BLaER1 treated with 17β-estradiol and CSF1 and Interleukin-3, amounts not matched to agents 10 nM and 100 nM (cell line): ENCODE measurements at regions not wholly inside any gene's neighbourhood (a gene's known extent, or its start where the extent isn't known, plus 50 kb on each side); places are given as distances from the start of the nearest gene placed in this dataset.

Experiments
- H3K27ac ChIP-seq, 11 experiments: shearing (Covaris generic); formaldehyde crosslinking; 2 replicates each; pipeline ENCODE4 v1.8.1; 2022
- H3K27me3 ChIP-seq, 11 experiments: shearing (Covaris generic); formaldehyde crosslinking; 2 replicates each; pipeline ENCODE4 v1.8.1; 2022
- H3K36me3 ChIP-seq, 11 experiments: shearing (Covaris generic); formaldehyde crosslinking; 2 replicates each; pipeline ENCODE4 v1.8.1; 2022
- H3K4me1 ChIP-seq, 10 experiments: shearing (Covaris generic); formaldehyde crosslinking; 2 replicates each; pipeline ENCODE4 v1.8.1; 2022
- H3K4me2 ChIP-seq, 11 experiments: shearing (Covaris generic); formaldehyde crosslinking; 2 replicates each; pipeline ENCODE4 v1.8.1; 2022
- H3K4me3 ChIP-seq, 10 experiments: shearing (Covaris generic); formaldehyde crosslinking; 2 replicates each; pipeline ENCODE4 v1.8.1; 2022
- H3K9ac ChIP-seq, 11 experiments: shearing (Covaris generic); formaldehyde crosslinking; 2 replicates each; pipeline ENCODE4 v1.8.1; 2022
- H3K9me3 ChIP-seq, 11 experiments: shearing (Covaris generic); formaldehyde crosslinking; replicated peaks in 1 of 11; 2 replicates each; pipeline ENCODE4 v1.8.1; 2022
- H4K20me1 ChIP-seq, 11 experiments: shearing (Covaris generic); formaldehyde crosslinking; 2 replicates each; pipeline ENCODE4 v1.8.1; 2022
- Cebpa-rat ChIP-seq, 11 experiments: shearing (Covaris generic); IDR thresholded peaks; 2 replicates each; pipeline ENCODE4 v1.8.1; 2022

- peak overlapping the region in 8 of 11 experiments; percentile 18 to 80 (median 71); a peak in 15 of 22 replicates for H3K4me2 ChIP-seq
- H3K4me1 ChIP-seq: peaks cover 39 to 62% (median 49%) of the 10 kb centered on the region in 10 experiments
- no peak overlapping the region for H3K9ac ChIP-seq
- TF ChIP-seq Cebpa-rat (IDR thresholded peaks at IDR 0.05): no peak
- H3K27ac ChIP-seq: peak overlapping the region in 7 of 11 experiments; percentile 16 to 75 (median 56); a peak in 11 of 22 replicates
- no peaks in the 10 kb centered on the region for H4K20me1 ChIP-seq
- no peaks in the 10 kb centered on the region for H3K27me3 ChIP-seq
- H3K4me3 ChIP-seq: no peak overlapping the region
- peaks cover 0 to 9% (median 0%) of the 10 kb centered on the region in 11 experiments; a peak in 3 of 22 replicates for H3K9me3 ChIP-seq
- no peaks in the 10 kb centered on the region for H3K36me3 ChIP-seq
These were observed 83.5 kb upstream of the CCN6 start for GRCh38 chr6:111970426-111970825.

GRCh38 chr6:111971181-111971841 lies 82.6 kb upstream of the CCN6 start:
- H3K9ac ChIP-seq: peak overlapping the region in 1 of 11 experiments; percentile 56; a peak in 1 of 22 replicates
- no peaks in the 10 kb centered on the region for H3K36me3 ChIP-seq
- peaks cover 39 to 62% (median 49%) of the 10 kb centered on the region in 10 experiments for H3K4me1 ChIP-seq
- no peak for TF ChIP-seq Cebpa-rat (IDR thresholded peaks at IDR 0.05)
- no peaks in the 10 kb centered on the region for H3K27me3 ChIP-seq
- H3K9me3 ChIP-seq: peaks cover 0 to 9% (median 0%) of the 10 kb centered on the region in 11 experiments; a peak in 3 of 22 replicates
- H3K4me2 ChIP-seq: peak overlapping the region; percentile 53 to 80 (median 69)
- no peaks in the 10 kb centered on the region for H4K20me1 ChIP-seq
- H3K27ac ChIP-seq: peak overlapping the region in 9 of 11 experiments; percentile 19 to 75 (median 56); a peak in 14 of 22 replicates
- H3K4me3 ChIP-seq: no peak overlapping the region

- Histone ChIP-seq H3K27me3 (no peaks in the 10 kb centered on the region), H3K4me2 (peak overlapping the region; percentile 53 to 80 (median 69)), H4K20me1 (no peaks in the 10 kb centered on the region), H3K4me3 (no peak overlapping the region), H3K9ac (peak overlapping the region in 4 of 11 experiments; percentile 30 to 56 (median 49); a peak in 6 of 22 replicates), H3K9me3 (peaks cover 0 to 9% (median 0%) of the 10 kb centered on the region in 11 experiments; a peak in 3 of 22 replicates), H3K27ac (peak overlapping the region; percentile 5 to 75 (median 41); a peak in 17 of 22 replicates), H3K36me3 (no peaks in the 10 kb centered on the region), H3K4me1 (peaks cover 39 to 62% (median 49%) of the 10 kb centered on the region in 10 experiments)
- no peak for TF ChIP-seq Cebpa-rat (IDR thresholded peaks at IDR 0.05)
These were observed 81.9 kb upstream of the CCN6 start for GRCh38 chr6:111971866-111972532.

GRCh38 chr6:111972745-111973117 lies 81.2 kb upstream of the CCN6 start:
- TF ChIP-seq Cebpa-rat (IDR thresholded peaks at IDR 0.05): no peak
- Histone ChIP-seq H3K36me3 (no peaks in the 10 kb centered on the region), H3K27ac (peak overlapping the region; percentile 5 to 75 (median 41); a peak in 17 of 22 replicates), H3K4me2 (peak overlapping the region; percentile 53 to 80 (median 69)), H3K4me1 (peaks cover 39 to 62% (median 49%) of the 10 kb centered on the region in 10 experiments), H4K20me1 (no peaks in the 10 kb centered on the region), H3K4me3 (no peak overlapping the region), H3K9ac (peak overlapping the region in 5 of 11 experiments; percentile 13 to 56 (median 48); a peak in 8 of 22 replicates), H3K27me3 (no peaks in the 10 kb centered on the region), H3K9me3 (peaks cover 0 to 8% (median 0%) of the 10 kb centered on the region in 11 experiments; a peak in 3 of 22 replicates)

- Histone ChIP-seq H3K4me3 (no peak overlapping the region), H3K9me3 (peaks cover 0 to 3% (median 0%) of the 10 kb centered on the region in 11 experiments; a peak in 3 of 22 replicates), H3K27me3 (no peaks in the 10 kb centered on the region), H3K4me2 (peak overlapping the region; percentile 53 to 80 (median 69)), H3K27ac (peak overlapping the region; percentile 23 to 75 (median 41); a peak in 17 of 22 replicates), H3K4me1 (peaks cover 39 to 62% (median 49%) of the 10 kb centered on the region in 10 experiments), H3K36me3 (no peaks in the 10 kb centered on the region), H3K9ac (peak overlapping the region in 5 of 11 experiments; percentile 24 to 56 (median 46); a peak in 7 of 22 replicates), H4K20me1 (no peaks in the 10 kb centered on the region)
- TF ChIP-seq Cebpa-rat (IDR thresholded peaks at IDR 0.05): peak in 2 of 11 experiments; percentile 23 to 37; a peak in 2 of 22 replicates
These were observed 80.7 kb upstream of the CCN6 start for GRCh38 chr6:111973118-111973761.

DNA sequence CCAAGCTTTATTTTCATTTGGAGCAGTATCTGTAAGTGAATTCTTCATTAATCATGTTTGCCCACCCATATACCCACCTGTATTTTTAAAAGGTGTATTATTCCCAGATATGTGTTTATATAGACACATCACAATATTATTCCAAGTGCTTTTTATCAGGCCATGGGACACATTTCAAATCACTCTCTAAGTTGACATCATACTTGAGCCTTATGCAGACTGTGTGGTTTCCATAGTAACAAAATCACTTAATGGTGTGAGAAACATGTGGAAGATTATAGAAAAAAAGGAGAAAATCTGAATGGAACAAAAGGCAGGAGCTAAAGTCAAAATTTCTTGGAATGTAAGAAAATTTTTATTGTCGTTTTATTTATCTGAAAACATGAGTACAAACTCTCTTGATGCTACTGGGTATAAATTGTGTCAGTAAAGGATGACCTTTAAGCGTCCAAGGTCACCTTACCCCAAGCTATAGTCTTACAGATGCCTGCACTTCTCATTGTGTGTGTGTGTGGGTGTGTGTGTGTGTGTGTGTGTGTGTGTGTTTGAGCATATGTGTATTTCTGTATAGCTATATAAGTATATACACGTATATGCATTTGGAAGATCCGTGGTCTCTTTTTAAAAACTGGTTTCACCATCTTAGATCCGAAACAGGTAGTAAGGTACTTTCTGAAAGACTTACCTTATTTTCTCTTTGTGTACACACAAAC lies 79.8 kb upstream of the CCN6 start:
- peaks cover 32 to 61% (median 46%) of the 10 kb centered on the region in 10 experiments for H3K4me1 ChIP-seq
- H4K20me1 ChIP-seq: no peaks in the 10 kb centered on the region
- H3K9me3 ChIP-seq: no peaks in the 10 kb centered on the region
- peak overlapping the region in 4 of 11 experiments; percentile 24 to 56 (median 48); a peak in 3 of 22 replicates for H3K9ac ChIP-seq
- H3K27me3 ChIP-seq: no peaks in the 10 kb centered on the region
- H3K4me3 ChIP-seq: no peak overlapping the region
- H3K36me3 ChIP-seq: no peaks in the 10 kb centered on the region
- H3K4me2 ChIP-seq: peak overlapping the region in 8 of 11 experiments; percentile 65 to 80 (median 71); a peak in 14 of 22 replicates
- peak overlapping the region in 6 of 11 experiments; percentile 32 to 75 (median 63); a peak in 9 of 22 replicates for H3K27ac ChIP-seq
- no peak for TF ChIP-seq Cebpa-rat (IDR thresholded peaks at IDR 0.05)

DNA sequence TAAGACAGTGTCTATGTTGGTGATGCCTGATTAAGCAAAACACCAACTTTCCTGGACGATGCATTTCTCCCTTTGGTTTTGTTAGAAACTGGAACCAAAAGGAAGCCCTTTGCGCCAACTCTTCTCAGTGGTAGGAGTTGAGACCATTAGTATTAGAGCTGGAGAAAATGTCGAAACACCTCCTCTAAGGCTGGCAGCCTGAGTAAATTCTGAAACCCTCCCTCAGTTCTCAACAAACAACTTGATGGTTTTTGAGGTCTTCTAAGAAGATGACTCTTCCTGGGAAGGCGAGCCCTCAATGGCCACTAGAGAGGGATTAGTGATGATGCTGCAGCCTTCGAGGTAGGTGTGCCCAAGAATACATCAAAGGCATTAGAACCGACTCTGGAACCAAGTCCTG lies 78.4 kb upstream of the CCN6 start:
- 0 out of 22 replicates have a peak overlapping the region, but pooled peaks of 2 of the 11 experiments have one; percentile 3 to 12 for H3K4me2 ChIP-seq
- no peak overlapping the region for H3K27ac ChIP-seq
- H3K36me3 ChIP-seq: no peaks in the 10 kb centered on the region
- TF ChIP-seq Cebpa-rat (IDR thresholded peaks at IDR 0.05): no peak
- H3K9me3 ChIP-seq: no peaks in the 10 kb centered on the region
- H3K4me1 ChIP-seq: peaks cover 24 to 49% (median 36%) of the 10 kb centered on the region in 10 experiments
- H3K4me3 ChIP-seq: no peak overlapping the region
- H4K20me1 ChIP-seq: no peaks in the 10 kb centered on the region
- H3K27me3 ChIP-seq: no peaks in the 10 kb centered on the region
- H3K9ac ChIP-seq: no peak overlapping the region

- H3K9ac ChIP-seq: no peak overlapping the region
- H3K4me3 ChIP-seq: no peak overlapping the region
- no peaks in the 10 kb centered on the region for H3K27me3 ChIP-seq
- H3K9me3 ChIP-seq: no peaks in the 10 kb centered on the region
- no peaks in the 10 kb centered on the region for H3K36me3 ChIP-seq
- no peak overlapping the region for H3K4me2 ChIP-seq
- H3K27ac ChIP-seq: no peak overlapping the region
- no peak for TF ChIP-seq Cebpa-rat (IDR thresholded peaks at IDR 0.05)
- no peaks in the 10 kb centered on the region for H4K20me1 ChIP-seq
- H3K4me1 ChIP-seq: peaks cover 24 to 42% (median 29%) of the 10 kb centered on the region in 10 experiments
These were observed 77.8 kb upstream of the CCN6 start for GRCh38 chr6:111976139-111976538.
